ENCODE measurements at regions not wholly inside any gene's neighbourhood (a gene's known extent, or its start where the extent isn't known, plus 50 kb on each side); places are given as distances from the start of the nearest gene placed in this dataset.

DNA sequence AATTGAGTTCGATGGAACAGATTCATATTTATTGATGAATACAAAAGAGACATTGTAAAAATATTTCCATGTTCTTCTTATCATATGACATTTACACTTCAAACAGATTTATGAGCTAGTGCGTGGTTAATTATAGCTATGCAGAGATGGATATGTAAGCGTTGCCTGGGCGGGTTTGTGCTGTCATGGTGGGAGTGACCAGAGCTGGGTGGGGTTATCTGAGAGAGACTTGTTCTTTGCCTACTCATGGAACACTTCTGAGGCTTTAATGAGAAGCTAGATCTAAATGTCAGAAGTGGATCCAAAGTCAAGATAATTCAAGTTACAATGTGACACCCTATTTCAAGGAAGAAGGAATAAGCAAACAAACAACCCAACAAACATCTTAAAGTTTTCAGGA is 162.3 kb upstream of the ZEB2 start:
- no peak for DNase-seq (ENCODE audit: low read depth)
- TF ChIP-seq, protein P1, sequence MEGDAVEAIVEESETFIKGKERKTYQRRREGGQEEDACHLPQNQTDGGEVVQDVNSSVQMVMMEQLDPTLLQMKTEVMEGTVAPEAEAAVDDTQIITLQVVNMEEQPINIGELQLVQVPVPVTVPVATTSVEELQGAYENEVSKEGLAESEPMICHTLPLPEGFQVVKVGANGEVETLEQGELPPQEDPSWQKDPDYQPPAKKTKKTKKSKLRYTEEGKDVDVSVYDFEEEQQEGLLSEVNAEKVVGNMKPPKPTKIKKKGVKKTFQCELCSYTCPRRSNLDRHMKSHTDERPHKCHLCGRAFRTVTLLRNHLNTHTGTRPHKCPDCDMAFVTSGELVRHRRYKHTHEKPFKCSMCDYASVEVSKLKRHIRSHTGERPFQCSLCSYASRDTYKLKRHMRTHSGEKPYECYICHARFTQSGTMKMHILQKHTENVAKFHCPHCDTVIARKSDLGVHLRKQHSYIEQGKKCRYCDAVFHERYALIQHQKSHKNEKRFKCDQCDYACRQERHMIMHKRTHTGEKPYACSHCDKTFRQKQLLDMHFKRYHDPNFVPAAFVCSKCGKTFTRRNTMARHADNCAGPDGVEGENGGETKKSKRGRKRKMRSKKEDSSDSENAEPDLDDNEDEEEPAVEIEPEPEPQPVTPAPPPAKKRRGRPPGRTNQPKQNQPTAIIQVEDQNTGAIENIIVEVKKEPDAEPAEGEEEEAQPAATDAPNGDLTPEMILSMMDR (IDR thresholded peaks at IDR 0.05; ENCODE audit: control insufficient read depth, insufficient read depth, low read depth, low read length, missing control alignments), result no peak
- H3K4me3 ChIP-seq (ENCODE audit: control insufficient read depth, low read depth, low read length), result no peak overlapping the region

DNA sequence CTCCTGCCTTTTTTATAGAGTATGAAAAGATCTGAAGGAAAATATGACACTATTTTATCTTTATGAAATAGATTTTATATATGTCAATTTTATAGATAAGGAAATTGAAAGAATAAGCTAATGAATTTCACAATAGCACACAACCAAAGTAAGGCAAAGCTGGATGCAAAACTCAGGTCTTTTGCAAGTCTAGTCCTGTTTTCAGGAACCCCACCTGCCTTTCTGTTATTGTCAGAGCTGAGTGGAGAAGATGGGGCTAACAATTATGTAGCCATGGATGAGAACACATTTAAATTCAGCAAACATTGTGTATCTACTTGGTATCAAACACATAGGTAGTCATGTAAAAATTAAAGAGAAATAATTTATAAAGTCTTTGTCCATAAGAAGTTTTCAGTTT is 161.5 kb upstream of the ZEB2 start:
- TF ChIP-seq, protein P1 (IDR thresholded peaks at IDR 0.05; ENCODE audit: control insufficient read depth, insufficient read depth, low read depth, low read length, missing control alignments), result no peak
- H3K4me3 ChIP-seq (ENCODE audit: control insufficient read depth, low read depth, low read length), result no peak overlapping the region
- DNase-seq (ENCODE audit: low read depth), result no peak

DNA sequence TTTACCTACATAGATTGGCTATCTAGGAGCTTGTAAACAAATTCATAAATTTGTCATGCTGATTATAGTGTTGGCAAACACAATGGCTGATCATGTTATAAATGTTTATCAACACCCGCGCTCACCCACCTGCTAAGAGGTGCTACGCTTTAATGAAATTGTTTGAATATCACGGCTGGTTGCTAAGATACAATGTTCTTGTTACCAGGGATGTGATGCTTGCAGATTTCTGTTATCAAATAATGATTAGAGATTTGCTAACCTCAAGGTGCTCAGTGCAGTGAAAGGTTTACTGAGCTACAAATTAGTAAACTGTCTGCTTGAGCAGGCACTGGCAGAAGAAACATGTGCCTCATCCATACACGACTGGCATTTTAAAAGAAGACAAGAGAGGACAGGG is 160.0 kb upstream of the ZEB2 start:
- no peak for DNase-seq (ENCODE audit: low read depth)
- H3K4me3 ChIP-seq (ENCODE audit: control insufficient read depth, low read depth, low read length), result no peak overlapping the region
- TF ChIP-seq, protein P1 (IDR thresholded peaks at IDR 0.05; ENCODE audit: control insufficient read depth, insufficient read depth, low read depth, low read length, missing control alignments), result no peak

DNA sequence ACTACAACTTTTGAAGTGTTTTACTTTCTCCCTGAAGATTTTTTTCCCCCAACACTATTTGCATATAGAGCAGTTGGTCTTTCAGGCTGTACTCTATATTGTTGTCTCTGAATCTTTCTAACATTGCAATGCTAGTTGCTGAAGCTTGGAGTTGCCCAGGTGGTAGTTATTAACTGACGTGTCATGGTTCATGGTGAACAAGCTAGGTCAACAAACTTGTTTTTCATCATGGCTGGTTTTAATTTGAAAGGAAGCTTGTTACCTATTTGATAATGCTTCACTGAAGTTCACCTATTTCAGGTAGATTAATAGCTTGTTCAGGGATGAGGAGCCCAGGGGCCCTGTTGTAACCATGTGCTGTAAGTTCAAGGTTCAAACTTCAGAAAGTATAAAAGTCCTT is 158.8 kb upstream of the ZEB2 start:
- DNase-seq (ENCODE audit: low read depth), result no peak
- TF ChIP-seq, protein P1 (IDR thresholded peaks at IDR 0.05; ENCODE audit: control insufficient read depth, insufficient read depth, low read depth, low read length, missing control alignments), result no peak
- no peak overlapping the region for H3K4me3 ChIP-seq (ENCODE audit: control insufficient read depth, low read depth, low read length)

DNA sequence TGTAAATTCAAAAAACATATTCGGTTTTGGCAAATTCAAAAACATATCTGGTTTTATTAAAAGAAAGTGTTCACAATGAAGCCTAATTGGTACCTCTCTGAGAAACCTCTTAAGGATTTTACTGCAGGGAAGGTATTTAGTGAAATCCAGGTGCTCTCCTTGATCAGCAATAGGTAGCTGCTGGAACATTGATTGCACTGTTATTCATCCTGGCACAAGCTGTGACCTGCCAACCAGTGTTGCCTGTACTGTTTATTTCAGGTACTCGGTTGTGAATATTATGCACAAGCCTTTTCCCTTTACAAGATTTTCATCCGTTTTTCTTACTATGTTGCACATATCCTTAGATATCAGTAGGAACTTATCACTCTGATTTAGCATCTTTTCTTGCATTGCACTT is 155.8 kb upstream of the ZEB2 start:
- TF ChIP-seq, protein P1 (IDR thresholded peaks at IDR 0.05; ENCODE audit: control insufficient read depth, insufficient read depth, low read depth, low read length, missing control alignments), result no peak
- no peak for DNase-seq (ENCODE audit: low read depth)
- H3K4me3 ChIP-seq (ENCODE audit: control insufficient read depth, low read depth, low read length), result no peak overlapping the region

DNA sequence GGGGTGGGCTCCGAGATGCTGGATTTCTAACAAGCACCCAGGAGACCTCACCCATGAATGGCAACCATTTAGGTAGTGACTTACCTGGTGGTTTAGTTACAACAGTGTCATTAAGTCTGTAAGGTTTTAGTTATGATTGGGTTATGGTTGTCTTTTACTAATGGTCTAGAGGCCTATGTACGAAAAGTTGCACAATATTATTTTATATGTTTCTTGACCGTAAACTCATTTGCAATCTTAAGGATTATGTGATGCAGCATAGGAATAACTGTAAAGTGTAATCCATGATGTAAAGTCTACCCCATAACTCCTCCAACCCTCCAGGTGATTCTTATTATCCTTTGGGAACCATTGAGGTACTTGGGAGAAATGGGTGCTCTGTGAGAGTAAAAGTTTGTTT is 155.4 kb upstream of the ZEB2 start:
- DNase-seq (ENCODE audit: low read depth), result no peak
- no peak overlapping the region for H3K4me3 ChIP-seq (ENCODE audit: control insufficient read depth, low read depth, low read length)
- TF ChIP-seq, protein P1 (IDR thresholded peaks at IDR 0.05; ENCODE audit: control insufficient read depth, insufficient read depth, low read depth, low read length, missing control alignments), result no peak

DNA sequence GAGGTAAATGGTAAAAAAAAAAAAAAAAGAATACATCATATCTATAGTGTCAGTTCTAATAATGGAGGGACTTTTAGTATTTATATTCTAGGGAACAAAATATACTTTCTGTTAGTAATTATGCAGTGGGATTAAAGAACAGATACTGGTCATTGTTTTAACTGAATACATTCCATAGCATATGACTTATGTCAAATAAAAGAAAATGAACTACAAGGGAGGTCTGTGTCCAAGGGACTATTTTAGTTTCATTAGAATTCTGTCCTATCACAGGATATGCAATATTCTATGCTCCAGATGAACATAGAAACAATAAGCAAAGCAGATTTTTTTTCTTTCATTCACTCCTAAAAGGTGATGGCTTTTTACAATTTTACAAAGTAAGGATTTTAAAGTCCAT is 154.2 kb upstream of the ZEB2 start:
- DNase-seq (ENCODE audit: low read depth), result no peak
- TF ChIP-seq, protein P1 (IDR thresholded peaks at IDR 0.05; ENCODE audit: control insufficient read depth, insufficient read depth, low read depth, low read length, missing control alignments), result no peak
- no peak overlapping the region for H3K4me3 ChIP-seq (ENCODE audit: control insufficient read depth, low read depth, low read length)
